Stimulated activated CD4-positive, alpha-beta T cell treated with anti-CD3 and anti-CD28 coated beads, Interleukin-2, amount 100 ng/mL, for 24 hours (primary cell): ENCODE measurements at regions not wholly inside any gene's neighbourhood (a gene's known extent, or its start where the extent isn't known, plus 50 kb on each side); places are given as distances from the start of the nearest gene placed in this dataset.
A peak's percentile ranks its signal among the peaks of the same experiment; 100 is the strongest.
"Not testable (repeated sequence)": the region's sequence is repeated elsewhere in the genome, so short reads cannot be mapped to it uniquely, and the experiment has no call there.

Source experiments
- DNase-seq, 2 donors: peaks; one replicate each; pipeline ENCODE4 v3.0.0-alpha.2; 2020

DNA sequence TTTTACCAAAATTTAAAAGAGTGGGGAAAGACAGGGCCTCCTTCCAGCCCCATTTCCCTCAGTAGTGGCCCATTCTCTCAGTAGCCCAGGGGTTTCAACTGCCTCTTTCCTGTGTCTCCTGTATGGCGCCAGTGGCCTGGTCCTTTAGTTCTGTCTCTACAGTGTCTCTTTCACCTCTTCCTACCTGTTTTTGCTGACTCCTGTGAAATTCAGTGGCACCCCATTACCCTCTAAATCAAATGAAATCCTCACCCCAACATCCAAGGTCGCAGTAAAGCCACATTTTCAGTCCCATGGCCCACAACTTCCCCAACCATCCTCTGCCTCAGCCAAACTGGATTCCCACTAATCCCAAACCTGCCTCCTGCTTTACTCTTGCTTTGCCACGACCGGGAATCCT lies 200.7 kb downstream of the IPMK start:
- DNase-seq: no peak

DNA sequence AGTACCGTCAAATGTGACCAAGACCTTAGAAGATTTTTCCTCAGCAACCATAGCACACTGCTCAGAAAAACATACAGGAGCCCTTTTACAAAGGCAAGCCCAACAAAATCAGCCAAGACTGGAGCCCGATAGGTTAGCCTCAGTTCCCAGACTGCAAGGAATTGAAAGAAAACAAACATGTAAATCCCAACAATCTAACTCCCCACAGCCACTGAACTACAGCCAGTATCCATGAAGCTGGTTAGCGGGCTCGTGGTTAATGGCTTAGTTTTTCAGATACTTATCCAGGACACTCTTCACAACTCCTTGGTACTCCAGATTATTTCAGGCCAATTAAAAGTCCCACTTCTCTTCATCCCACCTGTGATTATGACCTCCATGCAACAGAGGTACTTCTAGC lies 201.6 kb downstream of the IPMK start:
- DNase-seq: no peak

DNA sequence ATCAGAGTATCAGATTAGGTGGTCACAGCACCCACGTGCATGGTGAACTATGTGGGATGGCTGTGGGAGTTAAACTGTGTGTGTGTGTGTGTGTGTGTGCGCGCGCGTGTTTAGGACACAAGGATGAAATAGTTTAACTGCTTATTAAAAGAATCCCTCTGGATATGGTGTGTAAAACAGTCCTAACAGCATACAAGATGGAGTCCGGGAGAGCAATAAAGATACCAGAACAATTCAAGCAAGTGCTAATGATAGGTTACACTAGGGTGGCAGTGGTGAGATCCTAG lies 202.2 kb downstream of the IPMK start:
- no peak for DNase-seq

DNA sequence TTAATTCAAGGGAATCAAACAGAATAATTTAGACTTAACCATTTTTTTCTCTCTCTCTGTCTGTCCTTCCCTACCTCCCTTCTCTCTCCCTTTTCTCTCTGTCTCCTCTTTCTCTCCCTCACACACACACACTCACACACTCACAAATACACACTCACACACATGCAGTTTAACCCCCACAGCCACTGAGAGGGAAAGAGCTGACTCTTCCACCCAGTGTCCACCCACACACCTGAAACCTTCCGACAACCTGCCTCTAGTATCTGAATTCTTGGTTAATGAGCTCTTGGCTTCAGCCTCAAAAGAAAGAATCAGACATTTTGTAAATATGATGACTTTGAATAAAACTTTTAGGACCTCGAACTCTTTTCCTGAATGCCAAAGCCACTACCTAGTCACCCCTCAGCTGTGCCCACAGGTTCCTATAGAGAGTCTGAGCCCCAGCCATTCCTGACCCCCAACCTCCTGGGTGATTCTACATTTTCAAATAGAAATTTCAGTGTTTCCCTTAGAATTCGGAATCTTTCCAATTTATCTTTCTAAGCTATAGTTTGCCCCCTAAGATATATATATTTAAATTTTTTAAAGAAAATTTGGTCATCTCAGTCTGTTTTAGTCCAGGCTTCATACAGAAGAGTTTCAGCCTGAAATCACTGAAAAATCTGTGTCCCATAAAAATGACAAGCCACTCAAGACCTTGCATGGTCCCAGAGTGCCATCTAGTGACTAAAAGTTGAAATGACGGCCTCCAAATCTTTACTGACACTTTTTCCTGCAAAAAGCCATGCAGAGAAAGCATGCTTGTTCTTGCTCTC lies 202.8 kb downstream of the IPMK start:
- peak in 1 of 2 donors; percentile 25 for DNase-seq

DNA sequence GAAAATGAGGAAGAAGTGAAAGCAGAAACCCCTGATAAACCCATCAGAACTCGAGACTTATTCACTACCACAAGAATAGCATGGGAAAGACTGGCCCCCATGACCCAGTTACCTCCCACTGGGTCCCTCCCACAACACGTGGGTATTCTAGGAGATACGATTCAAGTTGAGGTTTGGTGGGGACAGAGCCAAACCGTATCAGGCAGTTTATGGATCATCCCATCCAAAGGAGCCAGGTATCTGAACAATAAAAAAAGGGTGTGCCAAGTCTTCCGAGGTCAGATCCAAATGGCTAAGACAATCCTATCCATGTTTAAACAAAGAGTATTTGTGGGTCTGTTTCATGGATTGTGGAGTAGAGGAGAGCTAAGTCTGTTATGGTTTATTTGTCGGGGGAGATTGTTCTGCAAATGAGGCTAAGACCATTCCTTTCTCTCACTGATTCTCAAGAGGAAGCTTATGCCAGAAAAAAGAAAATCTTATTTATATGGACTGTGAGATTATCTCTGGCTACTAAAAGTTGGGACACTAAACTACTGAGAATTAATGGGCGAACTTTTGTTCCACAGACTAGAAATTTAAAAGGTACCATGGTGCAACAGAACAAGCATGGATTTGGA lies 203.7 kb downstream of the IPMK start:
- no peak for DNase-seq

DNA sequence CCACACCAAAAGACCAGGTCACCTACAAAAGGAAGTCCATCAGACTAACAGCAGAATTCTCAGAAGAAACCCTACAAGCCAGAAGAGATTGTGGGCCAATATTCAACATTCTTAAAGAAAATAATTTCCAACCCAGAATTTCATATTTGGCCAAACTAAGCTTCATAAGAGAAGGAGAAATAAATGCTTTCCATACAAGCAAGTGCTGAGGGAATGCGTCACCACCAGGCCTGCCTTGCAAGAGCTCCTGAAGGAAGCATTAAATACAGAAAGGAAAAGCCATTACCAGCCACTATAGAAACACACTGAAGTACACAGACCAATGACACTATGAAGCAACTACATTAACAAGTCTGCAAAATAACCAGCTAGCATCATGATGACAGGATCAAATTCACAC lies 209.0 kb downstream of the IPMK start:
- not testable (repeated sequence) for DNase-seq

DNA sequence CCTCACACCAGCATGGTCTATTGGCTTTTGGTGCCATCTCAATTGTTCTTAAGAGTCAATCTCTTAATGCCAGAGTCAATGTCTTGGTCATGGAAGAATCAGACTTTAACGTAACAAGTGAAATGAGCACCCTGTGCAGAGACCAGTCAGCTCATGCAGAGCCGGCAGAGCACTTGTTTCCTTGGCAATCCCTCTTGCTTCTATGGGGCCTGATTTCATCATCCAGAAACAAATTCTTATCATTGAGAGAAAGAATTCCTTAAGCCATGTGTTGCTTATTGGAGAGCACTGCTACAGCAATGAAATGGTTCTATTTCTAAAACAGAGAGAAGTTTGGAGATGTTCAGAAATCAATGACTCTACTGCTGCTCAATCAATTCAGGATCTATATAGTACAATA lies 212.8 kb downstream of the IPMK start:
- DNase-seq: no peak

DNA sequence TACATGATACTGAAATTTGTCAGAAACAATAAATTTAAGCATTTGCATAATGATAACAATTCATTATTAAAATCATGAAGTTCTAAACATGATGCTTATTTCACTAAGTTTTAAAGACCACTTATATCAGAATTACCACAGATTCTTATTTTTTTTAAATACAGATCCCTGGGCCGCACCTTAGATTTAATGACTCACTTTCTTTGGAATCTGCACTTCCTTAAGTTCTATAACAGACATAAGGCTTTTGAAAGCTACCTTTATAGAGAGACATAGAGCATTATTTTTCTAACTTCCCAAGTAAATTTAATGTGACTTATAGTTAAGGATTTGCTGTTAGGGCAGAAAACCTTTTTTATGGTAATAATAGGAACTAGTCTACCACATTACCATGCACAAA lies 214.9 kb downstream of the IPMK start:
- DNase-seq: no peak

DNA sequence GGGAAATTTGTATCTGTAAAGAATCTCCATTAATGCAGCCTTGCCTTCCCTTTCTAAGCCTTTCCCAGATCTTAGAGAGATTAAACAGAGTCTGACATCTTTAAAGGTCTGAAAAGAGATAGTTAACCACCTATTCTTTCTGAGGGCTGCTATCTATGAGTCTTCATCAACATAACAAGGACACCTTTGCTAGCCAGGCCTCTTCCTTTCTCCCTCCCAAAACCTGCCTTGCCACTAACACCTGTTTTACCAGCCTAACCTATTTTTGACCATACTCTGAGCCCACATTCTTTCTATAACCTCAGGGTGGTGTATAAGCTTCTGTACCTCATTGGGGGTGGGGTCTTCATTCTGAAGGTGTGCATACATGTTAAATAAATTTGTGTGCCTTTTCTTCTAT lies 217.1 kb downstream of the IPMK start:
- DNase-seq: no peak

DNA sequence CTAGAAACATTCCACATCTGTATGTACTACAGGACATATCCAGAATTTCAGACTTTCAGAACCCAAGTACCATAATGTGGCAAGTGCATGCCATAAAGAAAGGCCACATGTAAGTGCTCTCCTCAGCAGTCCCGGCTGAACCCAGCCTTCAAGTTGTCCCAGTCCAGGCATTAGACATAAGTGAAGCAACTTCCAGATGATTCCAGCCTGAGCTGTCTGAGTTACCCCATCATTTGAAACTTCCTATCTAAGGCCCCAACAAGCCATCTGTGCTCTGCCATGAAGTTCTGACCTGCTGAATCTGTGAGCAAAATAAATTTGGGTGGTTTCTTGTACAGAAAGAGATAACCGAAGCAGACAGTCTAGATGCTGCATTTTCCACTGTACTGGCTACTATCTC lies 218.8 kb downstream of the IPMK start:
- DNase-seq: no peak

DNA sequence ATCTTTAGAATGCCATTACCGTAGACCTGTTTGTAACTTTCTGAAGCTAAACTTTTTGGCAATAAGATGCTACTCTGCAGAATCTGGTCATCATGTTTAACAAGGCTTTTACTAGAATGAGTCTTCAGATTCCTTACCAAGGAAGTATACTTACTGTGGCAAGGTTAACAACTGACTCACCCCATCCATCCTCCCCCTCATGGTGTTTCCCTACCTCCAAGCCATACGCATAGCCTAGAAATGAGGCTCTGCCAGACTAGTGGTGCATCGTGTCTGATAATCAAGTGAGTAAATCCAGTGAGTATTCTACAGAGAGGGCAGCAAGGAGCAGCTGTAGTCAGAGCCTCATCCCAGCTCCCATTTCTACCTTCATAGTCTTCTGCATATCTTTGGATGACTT lies 223.6 kb downstream of the IPMK start:
- DNase-seq: no peak

DNA sequence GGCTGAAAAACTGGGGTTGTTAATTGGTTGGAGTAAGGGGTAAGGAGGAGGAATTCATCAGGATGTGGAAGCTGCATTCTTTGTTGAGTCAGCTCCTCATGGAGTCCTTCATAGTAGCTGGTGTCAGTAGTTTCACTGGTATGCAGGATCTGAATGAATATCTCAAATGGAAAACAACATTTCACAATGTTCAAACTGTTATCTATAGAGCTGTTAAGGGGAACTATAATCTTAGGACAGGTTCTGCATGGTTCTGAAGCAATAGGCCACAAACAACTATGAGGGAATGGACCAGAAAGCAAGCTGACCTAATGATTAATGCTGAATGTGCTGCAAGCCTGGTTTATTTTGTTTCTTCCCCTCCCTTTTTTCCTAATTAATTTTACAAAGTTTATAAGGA lies 225.8 kb downstream of the IPMK start:
- no peak for DNase-seq

DNA sequence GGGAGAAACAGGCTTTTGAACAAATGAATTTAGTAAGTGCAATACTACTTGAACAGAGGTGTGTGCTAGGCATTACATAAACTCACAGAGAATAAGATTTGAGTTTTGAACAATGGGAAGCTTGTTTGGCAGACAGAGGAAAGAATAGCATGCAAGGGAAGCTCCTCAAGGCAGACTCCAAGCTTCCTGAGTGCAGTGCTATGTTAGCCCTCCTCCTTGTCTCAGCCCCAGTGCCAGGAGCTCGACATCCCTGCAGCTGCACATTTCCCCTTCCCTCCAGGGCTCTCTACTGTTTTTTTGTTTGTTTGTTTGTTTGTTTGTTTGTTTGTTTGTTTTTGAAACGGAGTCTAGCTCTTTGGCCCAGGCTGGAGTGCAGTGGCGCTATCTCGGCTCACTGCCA lies 237.5 kb downstream of the IPMK start:
- no peak for DNase-seq

DNA sequence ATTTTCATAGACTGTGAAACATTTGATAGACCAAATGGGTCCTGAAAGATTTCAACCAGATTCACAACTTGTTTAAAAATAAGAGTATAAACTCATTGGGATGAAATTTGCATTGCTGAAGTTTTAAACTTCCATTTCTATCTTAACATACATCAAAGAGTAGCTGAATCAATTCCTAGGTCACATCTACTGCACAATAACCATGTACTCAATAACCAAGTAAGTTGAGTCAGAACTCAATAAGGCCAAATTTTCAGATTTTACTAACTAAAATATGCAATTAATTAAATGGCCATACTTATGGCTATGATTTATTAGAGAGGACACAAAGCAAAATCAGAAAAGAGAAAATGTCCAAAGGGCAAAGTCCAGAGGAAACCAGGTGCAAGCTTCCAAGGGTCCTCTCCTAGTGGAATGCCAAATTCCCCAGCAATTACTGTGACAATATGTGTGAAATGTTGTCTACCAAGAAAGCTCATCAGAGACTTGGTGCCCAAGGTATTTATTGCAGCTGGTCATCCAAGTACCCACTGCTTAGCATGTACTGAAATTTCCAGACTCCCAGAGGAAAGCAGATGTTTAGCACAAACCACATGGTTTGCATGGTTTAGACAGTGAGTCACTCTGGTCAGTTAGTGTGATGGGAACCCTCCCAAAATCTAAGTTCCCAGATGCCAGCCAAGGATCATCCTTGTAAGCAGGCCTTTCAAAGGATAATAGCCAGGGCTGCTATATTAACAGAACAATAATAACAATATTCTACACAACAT lies 238.9 kb downstream of the IPMK start:
- no peak for DNase-seq

DNA sequence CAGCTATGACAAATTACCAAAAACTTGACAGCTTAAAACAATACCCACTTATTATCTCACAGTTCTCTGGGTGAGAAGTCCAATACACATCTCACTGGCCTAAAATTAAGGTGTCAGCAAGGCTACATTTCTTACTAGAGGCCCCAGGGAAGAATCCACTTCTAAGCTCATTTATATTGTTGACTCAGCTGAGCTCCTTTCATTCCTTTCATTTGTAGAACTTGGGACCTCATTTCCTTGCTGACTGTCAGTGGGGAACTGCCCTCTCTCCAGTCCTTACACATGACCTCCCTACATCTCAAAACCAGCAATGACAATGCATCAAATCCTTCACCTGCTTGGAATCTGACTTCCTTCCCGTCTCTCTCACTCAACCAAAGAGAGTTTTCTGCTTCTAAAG lies 240.3 kb downstream of the IPMK start:
- DNase-seq: no peak

DNA sequence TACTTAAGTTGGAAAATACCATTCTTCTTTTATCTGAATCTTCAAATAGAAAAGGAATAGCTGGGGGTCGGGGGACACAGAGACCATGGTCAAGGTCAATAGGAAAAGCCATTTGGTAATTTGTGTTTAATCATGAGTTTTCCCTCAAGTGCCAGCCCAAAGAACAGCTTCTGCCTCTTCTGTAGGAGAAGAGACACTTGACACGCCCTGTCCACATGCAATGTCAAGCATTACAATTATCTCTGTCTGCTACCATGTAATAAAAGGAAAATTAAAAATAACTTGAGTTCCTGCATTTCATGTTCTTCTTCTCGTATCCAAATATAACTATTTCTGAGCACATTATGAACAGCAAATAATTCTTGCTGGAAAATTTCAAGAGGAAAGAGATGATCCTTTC lies 241.7 kb downstream of the IPMK start:
- DNase-seq: no peak

DNA sequence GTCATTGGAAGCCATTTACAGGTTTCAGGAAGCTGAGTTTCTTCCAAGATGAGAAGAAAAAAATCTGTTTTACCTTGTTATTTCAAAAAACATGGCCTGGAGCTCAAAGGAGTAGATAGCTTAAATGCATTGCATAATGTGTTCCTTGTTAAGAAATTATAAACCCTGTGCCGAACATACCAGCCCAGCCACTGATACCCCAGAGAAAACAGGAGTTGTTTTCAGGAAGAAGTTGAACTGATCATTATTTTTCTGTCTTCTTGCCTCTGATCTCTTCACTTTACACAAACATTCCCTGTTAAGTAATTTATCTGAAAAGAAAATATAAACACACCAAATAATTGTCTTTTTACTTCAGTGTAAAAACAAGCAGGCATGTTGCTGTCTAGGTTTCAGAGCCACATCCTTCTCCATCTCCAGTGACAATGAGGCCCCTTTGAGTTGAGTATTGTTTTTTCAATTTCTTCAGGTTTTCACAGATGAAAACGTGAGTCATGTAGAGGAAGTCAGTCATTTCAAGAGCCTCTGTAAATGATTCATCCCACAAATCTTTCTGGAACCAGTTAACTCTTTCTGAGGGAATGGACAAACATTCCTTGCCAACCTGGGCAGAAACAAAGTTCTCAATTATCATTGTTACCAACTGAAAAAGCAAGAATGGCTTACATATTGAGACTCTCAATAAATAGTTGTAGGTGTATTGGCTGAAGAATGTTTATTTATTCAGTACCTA lies 244.2 kb downstream of the IPMK start:
- no peak for DNase-seq

DNA sequence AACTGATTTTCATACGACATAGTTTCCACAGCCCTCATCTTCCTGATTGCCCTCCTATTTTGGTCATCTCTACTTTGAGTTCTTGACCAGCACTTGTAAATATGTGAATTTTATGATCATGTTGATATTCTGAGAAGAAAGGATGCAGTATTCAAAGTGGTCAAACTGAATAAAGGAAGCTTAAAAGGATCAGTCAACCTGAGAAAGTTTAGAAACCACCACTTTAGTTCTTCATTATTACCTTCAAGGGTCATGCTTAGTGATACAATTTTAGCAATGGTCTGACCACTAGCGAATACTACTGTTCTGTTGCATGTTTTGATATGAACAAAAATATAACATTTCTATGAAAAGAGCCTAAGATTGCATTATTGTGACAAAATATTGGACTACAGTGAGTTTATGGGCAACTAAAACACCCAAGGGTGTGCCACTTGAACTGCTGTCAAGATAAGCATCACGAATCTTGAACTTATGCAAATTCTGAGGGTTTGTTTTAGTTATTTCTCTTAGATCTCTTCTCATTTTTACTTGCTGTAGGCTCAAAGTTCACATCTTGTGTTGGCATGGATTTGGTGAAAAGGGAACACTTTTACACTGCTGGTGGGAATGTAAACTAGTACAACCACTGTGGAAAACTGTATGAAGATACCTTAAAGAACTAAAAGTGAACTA lies 247.7 kb downstream of the IPMK start:
- no peak for DNase-seq

DNA sequence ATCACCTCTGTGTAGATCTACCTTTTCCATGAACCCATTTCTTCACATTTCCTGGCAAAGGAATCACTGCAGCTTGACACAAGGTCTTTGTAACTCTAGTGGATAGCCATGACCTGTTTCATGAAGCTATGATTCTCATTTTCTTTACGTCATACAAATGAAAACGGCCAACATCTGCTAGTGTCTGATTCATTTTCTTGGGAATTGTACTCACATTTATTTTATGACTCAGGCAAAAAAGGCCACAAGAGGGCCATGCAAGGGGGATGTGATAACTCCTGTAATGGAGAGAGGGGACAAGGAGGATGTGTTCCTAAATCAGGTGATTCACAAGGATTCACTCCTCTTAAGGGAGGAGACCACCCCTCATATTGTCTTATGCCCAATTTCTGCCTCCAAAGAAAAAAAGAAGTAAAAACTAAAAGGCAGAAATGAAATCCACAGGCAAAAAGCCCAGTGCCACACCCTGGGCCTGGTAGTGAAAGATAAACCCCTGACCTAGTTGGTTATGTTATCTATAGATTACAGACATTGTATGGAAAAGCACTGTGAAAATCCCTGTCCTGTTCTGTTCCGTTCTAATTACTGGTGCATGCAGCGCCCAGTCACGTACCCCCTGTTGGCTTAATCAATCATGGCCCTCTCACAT lies 249.9 kb downstream of the IPMK start:
- DNase-seq: no peak

DNA sequence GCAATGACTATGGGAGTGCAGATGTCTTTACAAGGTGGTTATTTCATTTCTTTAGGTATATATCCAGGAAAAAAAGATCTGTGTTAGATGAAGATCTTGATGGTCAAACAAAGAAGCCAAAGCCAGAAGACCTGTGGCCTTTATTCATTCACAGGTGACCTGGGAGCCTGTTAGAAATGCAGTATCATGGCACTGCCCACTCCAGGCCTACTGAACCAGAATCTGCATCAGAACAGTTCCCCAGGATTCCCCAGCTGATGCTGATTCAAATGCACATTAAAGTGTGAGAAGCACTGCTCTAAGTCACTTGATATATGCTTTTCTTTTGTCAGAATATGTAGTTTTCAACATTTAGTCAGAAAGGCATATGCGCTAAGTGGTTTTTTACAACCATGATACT lies 251.1 kb downstream of the IPMK start:
- DNase-seq: no peak

DNA sequence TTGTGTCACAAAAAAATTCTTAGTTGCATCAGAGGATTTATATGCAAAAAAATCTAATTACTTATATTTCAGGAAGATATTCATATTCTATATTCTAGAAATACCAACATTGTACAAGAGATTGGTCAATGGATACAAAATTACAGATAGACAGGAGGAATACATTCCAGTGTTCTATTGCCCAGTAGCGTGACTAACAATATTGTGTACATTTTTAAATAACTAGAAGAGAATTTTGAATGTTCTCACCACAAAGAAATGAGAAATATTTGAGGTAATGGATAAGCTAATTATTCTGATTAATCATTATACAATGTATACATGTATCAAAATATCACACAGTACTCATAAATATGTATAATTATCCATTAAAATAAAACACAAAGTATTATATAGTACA lies 253.3 kb downstream of the IPMK start:
- DNase-seq: no peak

DNA sequence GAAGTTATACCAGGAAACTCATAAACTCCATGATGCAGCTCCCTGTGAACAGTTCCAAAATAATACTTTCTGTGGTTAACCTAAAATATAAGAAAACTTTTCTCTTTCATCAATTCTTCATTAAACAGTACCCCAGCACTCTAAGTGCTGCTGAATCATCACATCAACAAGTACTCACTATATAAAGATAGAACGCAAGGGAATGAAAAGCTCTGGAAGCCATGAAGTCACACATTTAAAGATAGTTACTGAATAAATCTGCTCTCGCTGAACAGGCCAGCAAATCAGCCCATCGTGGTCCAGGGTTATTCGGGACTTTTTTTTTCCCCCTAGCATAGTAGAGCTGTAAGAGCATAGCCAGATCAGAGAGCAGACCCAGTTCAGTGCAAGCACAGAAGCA lies 254.3 kb downstream of the IPMK start:
- DNase-seq: no peak
